Hindlimb muscle (tissue), 1 donor: ENCODE measurements at regions not wholly inside any gene's neighbourhood (a gene's known extent, or its start where the extent isn't known, plus 50 kb on each side); places are given as distances from the start of the nearest gene placed in this dataset.
"Not testable (repeated sequence)": the region's sequence is repeated elsewhere in the genome, so short reads cannot be mapped to it uniquely, and the experiment has no call there.

Experiments used
- DNase-seq: peaks from one replicate; pipeline ENCODE4 v3.0.0-alpha.2; 2013

DNA sequence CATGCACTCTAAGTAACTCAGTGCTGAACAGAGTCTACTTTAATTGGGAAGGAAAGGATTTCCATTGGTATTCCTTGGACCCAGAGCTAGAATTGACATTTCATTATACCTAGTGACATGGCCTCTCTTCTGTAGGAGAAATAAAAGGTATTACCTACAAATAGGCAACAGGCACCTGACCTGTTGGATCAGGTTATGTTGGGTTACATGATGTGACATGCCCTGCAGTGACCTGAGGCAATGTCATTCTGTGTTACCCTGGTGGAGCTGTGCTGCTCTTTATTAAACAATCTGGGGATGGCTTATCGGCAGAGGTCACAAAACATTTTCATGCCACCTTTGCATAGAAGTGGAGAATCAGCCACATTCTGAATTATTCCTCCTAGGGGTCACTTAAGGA, 427.7 kb downstream of the MDFIC start:
- no peak for DNase-seq

DNA sequence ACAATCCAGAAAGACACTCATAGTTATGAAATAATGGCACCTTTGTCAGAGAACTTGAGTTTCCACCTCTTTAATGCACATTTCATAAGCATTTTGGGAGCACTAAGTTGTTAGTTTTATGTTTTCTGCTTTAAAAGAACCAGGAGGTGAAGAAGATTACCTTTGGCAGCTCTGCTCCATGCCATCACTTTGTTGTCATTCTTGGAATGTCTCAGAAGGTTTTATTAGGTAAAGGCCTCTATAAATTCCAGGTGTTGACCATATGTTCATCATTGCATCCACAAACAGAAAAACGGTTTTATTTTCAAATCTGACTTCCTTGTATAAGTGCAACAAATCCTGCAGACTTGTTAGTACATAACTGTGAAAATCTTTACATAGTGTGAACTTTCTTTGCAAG, 424.8 kb downstream of the MDFIC start:
- no peak for DNase-seq

DNA sequence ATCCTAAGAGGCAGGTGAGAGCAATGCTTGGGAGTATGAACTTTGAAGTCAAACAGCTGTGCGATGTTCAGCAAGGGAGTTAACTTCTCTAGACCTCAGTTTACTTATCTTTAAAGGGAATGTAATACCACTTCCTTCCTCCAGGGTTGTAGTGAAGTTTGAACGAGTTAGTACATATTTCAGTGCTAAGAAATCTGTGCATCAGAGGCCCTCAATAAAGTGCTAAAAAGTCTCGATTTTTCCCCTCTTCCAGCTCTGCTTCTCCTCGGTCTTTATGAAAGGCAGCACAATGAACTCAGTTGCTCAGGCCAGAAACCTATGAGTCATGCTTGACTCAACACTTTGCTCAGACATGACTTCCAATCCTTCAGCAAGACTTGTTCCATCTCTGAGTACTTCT, 418.9 kb downstream of the MDFIC start:
- no peak for DNase-seq

DNA sequence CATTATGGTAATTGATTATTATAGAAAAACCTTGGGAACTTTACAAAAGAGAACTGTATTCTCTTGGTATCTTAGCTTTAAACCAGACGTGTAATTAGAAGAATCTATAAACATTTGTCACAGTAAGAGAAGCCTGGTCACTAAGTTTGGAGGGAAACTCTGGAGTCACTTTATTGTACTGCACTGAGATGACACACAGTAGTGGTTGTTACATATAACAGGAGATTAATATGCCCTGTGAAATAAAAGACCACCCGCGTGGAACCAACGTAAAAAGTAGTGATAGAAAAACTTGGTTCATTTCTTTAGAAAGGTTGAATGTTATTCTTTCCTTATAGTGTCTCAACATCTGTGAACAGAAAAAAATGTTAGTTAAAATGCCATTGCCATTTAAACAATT, 416.1 kb downstream of the MDFIC start:
- no peak for DNase-seq

DNA sequence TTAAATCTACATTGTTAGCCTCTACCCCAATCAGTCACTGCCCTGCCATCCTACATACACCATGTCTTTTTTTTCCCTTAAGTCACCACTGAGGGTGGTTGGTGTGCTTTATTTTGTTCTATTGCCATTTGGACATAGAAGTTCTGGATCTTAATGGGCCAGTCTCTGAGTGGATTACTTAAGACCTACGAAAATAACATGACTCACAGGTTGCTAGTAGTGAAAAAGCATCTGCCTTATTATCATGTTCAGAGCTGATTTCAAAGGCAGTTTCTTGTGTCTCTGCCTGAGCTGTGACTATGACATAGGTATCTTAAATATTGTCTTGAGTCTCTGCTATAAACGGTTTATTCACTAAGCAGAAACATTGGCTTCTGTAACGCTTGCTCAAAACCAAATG, 410.8 kb downstream of the MDFIC start:
- no peak for DNase-seq

DNA sequence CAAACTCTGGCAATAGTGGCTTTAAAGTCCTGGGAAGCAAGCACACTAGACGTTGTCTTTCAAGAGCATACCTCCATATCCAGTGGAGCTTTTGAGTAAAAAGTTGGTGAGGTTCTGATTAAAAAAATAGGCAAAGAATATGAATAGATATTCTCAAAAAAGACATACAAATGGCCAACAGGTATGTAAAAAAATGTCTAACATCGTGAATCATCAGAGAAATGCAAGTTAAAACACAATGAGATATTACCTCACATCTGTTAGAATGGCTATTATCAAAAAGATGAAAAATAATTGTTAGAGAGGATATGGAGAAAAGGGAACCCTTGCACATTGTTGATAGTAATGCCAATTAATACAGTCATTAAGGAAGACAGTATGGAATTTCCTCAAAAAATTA, 407.1 kb downstream of the MDFIC start:
- no peak for DNase-seq

DNA sequence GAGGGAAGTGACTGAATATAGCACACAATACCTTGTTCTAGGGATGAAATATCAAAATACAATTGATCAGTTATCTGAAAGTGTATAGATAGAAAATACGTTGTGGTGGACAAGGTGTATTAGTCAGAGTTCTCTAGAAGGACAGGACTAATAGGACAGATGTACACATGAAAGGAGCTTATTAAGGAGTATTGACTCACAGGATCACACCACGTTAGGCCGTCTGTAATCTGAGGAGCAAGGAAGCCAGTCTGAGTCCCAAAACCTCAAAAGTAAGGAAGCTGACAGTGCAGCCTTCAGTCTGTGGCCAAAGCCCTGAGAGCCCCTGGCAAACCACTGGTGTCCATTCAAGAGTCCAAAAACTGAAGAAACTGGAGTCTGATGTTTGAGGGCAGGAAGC, 406.1 kb downstream of the MDFIC start:
- no peak for DNase-seq

DNA sequence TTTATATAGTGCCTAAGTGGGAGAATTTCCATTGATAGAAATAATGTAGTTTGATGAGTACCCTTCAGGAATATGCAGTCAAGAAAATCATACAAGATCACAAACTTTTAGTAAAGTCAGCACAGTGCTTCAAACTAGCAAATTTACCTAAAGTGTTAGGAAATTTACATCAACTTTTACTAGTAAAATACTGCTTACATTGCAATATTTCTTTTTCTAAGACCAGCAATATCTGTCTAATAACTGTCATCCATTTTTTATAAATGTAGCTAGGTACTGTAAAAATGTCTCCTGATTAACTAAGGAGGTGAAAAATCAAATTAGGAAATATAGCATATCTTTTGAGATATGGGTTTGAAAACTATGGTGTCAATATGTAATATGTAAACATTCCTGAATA, 405.4 kb downstream of the MDFIC start:
- no peak for DNase-seq

DNA sequence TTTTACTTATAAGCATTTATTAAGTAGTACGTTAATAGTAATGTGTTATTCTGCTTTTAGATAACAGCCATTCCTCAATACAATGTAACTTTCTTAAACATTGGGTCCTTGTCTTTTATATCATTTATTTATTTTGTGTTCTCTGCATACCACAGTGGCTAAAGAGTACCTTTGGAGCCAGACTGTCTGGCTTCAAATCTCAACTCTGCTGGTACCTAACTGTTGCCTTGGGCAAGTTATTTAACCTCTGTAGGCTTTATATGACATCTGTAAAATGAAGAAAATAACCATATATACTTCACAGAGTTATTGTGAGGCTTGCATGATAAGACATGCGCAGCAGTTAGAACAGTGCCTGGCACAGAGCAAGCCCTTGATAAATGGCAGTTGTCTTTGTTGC, 397.6 kb downstream of the MDFIC start:
- no peak for DNase-seq

DNA sequence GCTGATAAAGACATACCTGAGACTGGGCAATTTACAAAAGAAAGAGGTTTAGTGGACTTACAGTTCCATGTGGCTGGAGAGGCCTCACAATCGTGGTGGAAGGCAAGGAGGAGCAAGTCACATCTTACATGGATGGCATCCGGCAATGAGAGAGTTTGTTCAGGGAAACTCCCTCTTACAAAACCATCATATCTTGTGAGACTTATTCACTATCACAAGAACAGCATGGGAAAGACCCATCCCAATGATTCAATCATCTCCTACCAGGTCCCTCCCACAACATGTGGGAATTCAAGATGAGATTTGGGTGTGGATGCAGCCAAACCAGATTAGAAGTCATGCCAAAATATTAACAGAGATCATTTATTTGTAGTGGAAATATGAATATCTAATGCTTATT, 388.4 kb downstream of the MDFIC start:
- not testable (repeated sequence) for DNase-seq

DNA sequence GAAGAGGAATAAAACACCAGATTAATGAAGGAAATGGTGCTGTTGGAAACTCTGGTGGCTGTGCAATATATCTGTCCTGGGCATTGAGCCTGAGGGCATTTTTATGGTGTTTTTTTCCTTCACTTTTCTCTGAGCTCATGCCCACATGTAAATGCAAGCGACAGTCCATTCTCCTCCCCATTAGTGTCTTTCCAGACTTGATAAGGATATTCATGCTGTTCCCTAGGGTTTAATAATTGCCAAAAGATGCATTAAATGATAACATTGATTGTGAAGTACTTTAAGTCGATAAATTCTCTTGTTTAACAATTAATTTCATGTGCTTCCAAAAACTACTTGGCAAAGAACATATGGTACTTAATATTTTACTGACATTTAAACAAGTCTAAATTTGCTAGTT, 384.7 kb downstream of the MDFIC start:
- DNase-seq: no peak

DNA sequence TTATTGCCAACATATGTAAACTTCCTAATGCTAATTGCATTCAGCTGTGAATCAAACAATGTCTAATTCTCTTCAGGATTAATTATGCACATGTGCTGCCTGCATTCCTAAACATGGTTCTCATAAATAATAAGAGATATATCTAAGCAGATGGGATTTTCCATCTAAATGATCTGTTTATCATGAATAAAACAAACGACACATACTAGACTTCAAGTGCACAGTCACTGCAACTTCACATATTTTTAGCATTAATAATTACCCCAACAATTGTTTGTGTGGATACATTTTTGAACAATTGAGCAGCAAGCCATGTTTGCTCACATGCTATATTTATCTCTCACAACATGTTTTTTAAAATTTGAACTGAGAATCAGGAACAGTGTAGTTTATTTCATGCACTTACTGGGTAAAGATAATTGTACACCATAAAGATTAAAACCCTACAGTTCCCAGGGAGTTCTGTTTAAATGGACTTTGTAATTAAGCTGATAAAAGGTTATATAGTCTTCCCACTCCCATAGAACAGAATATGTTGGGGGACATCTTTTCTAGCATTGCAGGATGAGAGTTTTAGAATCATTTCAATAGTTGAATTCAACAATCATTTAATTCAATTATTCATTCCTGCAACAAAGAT, 378.5 kb downstream of the MDFIC start:
- no peak for DNase-seq

DNA sequence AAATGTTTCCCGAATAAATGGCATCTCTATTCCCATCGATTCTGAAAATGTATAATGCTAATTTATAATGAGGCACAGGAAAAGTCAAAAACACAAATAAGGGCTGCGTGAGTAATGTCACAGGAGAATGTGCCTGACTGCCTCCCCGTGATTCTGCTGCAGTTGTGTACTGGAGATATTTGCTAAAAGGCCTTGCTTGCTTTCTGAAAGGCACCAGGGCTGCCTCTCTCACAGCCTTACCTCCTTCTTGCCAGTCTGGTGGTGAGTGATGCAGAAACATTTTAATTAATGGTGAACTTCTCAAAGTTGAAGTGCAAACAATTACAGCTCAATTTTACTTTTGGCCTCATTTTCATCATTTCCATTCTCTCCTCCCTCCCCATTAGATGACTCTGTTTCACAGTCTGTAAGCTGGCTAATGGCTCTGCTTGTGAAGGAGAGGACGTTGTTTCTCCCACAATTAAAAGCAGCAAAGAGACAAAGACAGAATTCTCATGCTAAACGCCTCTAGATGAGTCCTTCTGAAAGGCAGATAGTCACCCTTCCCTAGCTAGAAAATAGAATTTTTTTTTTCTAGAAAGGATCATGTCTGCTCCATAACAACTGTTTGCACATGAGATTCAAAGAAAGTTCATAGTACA, 377.6 kb downstream of the MDFIC start:
- no peak for DNase-seq

DNA sequence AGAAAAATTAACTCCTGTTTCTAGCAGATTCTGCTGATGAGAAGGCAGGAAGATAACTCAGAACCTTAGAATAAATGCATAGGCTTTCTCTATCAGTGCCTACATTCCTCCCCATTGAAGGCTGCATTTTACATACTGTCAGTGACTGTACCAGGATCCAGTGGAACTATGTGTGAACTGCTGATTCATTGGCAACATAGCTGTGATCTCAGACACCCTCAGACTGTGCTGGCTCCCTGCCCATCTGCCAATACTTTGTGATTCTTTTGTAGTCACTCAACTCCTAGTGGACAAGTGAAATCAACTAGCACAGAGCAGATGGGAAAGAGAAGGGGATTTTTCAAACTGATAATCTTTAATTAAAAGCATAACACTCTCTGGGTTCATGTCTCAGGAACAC, 375.8 kb downstream of the MDFIC start:
- DNase-seq: no peak

DNA sequence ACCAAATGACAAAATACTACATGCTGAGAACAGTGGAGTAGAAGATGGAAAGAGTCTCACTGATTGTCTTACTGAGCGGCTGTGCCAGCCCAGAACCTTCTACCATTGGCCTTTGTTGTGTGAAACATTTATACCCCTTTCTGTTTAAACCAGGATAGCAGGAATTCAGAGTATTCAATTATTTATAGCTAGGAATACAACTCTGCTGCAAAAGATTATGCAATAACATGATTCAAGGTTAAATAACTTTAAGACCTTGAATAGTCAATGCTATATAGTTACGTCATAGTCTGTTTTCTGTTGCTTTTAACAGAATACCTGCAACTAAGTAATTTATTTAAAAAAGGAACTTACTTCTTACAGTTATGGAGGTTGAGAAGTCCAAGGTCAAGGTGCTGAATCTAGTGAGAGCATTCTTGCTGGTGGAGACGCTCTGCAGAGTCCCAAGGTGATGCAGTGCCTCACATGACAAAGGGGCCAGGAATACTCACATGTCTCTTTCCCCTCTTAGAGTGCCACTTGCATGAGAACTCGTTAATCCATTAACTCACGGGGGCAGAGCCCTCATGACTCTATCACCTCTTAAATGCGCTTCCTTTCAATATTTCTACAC, 371.8 kb downstream of the MDFIC start:
- no peak for DNase-seq

DNA sequence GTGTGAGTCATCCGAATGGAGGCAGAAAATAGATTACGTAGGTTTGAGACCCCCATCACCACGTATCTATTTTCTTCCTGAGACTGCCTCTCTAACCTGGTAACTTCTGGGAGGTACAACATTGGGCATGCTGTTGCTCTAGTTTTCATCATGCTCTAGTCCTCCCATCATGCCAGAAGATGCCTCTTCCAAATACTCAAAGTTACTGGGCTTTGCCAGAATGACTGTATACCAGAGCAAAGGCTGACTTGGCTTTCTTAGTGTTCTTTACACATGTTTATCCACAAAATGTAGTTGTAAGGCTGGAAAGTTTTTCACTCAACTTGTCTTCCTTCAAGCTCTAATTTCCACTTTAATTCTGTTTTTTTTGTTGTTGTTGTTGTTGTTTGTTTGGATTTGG, 370.5 kb downstream of the MDFIC start:
- DNase-seq: no peak

DNA sequence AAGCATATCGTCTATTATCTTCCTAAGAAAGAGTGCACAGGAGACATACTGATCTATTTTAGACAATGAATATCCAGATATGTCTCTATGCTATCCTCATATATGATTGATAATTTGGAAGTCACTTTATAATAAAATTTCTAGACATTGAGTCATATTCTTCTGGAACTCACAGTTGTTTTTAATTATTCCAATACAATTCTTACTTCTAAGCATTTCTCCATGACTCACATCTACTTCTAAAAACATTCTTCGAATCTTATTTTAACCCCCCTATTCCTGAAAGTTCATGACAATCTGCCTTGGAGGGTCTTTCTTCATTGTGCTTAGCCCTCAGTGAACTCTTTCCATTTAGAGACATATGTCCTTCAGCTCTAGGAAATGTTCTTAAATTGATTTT, 368.1 kb downstream of the MDFIC start:
- DNase-seq: no peak

DNA sequence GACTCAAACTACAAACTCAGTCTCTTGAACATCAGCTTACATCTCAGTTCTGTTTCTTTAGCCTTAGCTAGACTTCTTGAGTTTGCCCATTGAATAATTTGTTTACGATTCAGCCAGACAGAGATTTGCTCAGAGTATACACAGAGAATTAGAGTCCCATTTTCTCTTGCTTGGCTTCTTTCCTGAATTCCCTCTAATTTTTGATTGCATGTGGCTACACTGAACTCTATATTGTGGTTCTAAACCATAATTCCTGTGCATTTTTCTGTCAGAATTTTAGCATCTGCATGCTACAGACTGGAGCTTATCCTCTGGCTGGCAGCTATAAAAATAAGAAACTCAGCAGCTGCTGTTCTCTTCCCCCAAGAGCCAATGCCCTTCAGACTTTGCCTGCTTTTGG, 354.9 kb downstream of the MDFIC start:
- no peak for DNase-seq

DNA sequence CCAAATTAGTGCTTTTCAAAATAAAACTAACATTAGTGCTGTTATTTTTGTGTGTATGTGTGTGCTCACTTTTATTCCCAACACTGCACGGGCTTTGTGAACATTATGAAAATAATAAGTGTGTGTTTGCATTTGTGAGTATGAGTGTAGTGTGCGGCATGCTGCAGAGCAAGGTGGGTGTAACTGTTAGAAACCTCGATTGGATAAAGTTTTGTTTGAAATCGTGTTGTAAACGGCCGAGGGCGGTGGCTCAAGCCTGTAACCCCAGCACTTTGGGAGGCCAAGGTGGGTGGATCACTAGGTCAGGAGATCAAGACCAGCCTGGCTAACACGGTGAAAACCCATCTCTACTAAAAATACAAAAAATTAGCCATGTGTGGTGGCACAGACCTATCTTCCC, 352.0 kb downstream of the MDFIC start:
- DNase-seq: not testable (repeated sequence)

DNA sequence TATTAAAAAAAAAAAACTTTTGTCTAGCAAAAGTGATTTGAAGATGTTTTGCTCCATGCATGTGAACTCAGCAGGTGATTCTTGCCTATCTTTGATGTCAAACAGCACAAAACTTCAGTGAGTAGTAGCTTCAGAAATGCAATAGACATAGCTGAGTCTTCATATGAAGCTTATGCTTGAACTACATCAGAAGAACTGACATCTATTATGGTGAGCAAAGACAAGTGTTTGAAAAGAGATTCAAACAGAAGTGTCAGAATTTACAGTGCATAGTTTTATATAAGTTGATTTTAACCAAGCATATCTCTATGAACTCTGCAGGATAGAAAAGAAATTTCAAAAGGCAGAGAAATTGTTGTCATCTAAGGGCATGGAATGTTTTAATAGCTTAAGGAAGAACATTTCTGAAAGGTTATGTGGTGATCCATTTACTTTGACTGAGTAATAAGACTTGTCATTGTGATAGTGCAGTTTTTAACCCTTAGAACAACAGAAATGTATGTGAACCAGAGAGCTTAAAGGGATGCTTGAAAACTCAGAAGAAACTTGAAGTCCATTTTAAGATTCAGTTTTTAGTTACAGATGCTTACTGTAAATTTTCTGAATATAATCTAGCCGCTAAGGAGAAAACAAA, 351.4 kb downstream of the MDFIC start:
- DNase-seq: no peak

DNA sequence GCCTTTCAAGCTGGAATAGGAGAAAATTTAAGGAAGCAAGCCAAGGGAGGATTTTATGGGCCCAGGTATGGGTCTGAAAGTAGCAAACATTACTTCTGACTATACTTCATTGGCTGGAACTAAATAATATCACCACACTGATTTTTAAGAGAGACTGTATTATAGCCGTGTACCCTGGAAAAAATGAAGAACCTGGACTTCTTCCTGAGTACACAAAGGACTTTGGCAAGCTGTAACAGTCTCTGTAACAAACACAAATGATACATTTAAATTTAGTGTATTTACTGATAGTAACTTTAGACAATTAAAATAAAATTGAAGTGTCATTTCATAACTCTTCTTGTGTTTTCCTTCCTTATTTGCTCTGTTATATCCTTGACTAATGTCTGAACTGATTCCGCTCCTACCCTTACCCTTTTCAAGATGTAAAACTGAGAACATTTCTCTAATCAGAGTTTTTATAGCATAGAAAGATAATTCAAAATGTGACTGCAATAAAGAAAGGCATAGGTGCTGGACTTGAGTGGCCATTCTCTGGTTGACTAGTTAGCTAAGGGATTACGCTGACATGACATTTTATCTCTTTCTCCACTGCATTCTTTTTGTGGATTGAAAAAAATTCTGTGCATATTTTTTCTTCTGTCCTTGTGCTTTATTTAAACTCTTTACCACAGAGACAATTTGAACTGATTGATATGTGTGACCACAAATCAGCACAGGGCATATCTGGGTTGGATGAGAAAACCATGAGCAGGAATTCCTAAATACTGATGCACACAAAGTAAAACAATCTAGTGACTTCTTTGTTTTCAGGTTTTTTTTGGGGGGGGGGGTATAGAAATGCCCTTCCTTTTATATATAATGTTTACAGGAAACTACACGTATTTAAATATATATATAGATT, 349.7 kb downstream of the MDFIC start:
- DNase-seq: no peak

DNA sequence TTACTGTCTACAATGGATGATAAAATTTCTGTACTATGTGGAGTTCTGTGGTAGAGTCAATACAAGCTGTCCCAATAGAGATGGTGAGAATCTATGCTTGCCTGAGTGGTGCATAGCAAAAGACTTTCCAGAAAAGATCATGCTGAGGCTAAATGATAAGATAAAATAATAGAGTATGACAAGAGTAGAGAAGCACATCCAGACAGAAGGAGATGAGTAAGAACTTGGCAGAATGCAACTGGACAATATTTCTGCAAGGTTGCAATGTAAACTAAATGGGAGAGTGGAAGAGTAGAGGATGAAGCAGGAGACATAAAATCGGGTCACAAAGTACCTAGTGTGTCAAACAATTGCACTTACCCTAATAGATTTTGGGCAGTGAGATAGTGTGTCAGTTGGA, 347.6 kb downstream of the MDFIC start:
- DNase-seq: no peak

DNA sequence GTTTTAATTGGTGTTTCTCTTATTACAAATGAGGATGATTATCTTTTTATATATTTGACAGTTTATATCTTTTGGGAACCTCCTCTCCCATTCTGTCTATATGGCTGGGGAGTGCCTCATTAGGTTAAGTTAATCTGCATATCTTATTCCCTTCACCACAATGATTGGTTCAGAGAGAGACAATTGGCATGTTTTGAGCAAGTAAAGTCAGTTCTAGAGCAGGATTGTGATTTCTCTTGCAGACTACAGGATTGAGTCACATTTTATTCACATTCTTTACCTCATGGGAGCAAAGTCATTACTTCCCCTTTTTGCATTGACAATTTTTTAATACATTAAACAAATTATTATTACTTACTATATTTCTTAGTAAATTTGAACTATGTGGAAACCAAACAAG, 345.6 kb downstream of the MDFIC start:
- DNase-seq: no peak
